DMS79 (cell line): ENCODE measurements at regions not wholly inside any gene's neighbourhood (a gene's known extent, or its start where the extent isn't known, plus 50 kb on each side); places are given as distances from the start of the nearest gene placed in this dataset.

Experiments
- DNase-seq: peaks from one replicate; lab custom pipeline; 2025; lab: John Stamatoyannopoulos, UW

DNA sequence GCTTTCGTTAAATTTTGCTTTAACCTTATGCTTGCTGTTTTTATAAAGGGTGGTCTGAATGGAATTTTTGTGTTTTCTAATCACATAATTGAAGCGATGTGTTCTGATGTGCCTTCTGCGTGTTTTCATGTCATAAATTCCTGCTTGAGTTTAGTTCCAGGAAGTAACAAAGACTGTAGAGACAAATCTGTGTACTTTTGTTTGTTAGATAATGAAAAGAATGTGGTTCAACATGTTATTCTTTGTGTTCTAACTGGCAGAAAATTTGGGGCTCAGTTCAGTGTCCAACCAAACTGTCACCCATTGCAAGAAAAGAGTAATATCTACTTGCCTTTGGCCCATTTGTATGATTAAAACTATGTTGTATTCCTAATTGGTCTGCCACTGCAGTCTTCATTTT lies 324.0 kb downstream of the DIPK2A start:
- DNase-seq: no peak

DNA sequence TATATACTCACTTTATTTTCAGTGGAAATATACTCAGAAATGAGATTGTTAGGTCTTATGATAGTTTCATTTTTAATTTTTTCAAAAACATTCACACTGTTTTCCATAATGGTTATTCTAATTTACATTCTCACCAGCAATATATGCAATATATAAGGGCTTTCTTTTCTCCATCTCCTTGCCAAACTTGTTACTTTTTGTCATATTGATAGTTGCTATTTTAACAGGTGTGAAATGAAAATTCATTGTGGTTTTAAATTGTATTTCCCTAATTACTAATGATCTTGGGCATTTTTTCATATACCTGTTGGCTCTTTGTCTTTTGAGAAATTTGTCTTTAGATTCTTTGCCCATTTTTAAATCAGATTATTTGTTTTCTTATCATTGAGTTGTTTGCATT lies 325.2 kb downstream of the DIPK2A start:
- DNase-seq: no peak

- DNase-seq: no peak
Measured at GRCh38 chr3:144301863-144302262, 330.2 kb downstream of the DIPK2A start.

DNA sequence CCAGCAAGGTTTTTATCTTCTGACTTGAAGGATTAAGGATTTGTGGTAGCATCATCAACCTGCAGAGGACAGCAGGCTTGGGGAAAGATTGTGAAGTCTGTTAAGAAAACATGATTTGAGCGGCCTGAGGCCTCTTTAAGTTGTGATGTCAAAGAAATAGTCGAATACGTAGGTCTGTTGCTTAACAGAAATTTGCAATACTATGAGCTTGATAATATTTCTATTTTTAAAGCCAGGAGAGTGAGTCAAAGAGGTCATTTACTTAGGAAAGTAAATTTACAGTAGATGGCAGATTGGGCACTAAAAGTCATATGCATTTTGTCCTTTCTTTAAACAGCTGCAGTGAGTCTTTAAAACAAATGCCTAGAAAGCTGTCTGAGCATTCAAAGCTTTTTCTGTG lies 336.3 kb downstream of the DIPK2A start:
- DNase-seq: no peak

GRCh38 chr3:144308396-144308795 lies 336.8 kb downstream of the DIPK2A start:
- DNase-seq: no peak

DNA sequence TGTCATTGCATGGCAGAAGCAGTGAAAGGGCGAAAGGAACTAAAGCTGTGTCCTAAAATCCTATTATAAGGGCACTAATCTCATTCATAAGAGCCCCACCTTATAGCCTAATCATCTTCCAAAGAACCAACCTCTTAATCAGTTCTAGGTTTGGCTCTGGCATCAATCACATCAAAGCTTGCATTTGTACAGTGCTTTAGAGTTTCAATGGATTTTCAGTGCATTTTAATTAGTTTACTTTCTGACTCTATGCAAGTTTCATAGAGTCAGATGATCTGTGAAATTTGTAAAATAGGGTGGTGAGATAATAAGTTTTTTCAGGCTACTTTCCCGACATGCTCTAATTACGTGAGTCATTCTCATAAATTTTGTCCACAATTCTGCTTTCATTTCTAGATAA lies 341.1 kb downstream of the DIPK2A start:
- DNase-seq: no peak

DNA sequence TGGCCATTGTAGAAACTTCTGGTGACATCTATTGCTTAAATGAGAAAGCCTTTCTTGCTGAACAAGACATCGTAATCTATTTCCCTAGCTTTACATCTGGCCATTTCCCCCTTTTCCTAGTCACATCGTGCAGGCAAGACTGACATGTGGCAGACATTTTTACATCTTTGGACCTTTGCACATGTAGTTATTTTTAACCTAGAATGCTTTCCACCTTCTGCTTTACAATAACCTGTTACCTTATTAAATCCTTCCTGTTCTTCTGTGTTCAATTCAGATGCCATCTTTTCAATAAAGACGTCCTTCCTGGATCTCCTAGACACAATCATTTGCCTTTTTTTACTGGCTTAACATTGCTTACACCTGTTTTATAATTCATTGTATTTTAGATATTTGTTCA lies 343.3 kb downstream of the DIPK2A start:
- no peak for DNase-seq

GRCh38 chr3:144317961-144318360 lies 346.3 kb downstream of the DIPK2A start:
- no peak for DNase-seq

DNA sequence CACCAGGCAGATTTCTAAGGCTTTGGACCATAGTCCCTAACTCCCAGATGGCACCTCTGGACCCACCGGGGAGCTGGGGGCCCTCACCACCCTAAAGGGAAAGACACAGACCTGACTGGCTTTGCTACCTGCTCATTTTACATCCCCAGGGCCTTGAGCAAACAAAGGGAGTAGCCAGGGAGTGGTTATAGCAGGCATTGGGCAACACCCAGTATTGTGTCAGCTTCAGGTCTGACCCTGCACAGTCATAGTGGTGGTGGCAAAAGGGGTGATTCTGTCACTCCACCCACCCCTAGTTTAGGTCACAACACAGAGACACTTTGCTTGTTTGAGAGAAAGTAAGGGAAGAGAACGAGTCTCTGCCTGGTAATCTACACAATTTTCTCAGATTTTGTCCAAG lies 352.5 kb downstream of the DIPK2A start:
- no peak for DNase-seq

DNA sequence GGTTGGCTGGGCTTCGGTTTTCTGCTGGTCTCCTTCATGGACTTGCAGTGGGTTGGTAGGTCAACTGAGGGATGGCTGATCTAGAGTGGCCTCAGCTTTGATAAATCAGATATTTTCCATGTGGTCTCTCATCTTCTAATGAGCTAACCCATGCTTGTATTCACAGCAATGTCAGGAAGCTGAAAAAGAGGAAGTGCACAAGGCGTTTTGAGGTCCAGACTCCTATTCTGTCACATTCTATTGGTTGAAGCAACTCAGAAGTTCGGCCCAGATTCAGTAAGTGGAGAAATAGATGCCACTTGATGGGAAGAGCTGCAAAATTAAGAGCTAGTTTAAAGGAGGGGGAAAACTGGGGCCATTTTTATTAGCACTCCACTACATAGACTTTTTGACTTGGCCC lies 361.2 kb downstream of the DIPK2A start:
- DNase-seq: no peak

GRCh38 chr3:144341471-144341870 lies 369.8 kb downstream of the DIPK2A start:
- DNase-seq: no peak

DNA sequence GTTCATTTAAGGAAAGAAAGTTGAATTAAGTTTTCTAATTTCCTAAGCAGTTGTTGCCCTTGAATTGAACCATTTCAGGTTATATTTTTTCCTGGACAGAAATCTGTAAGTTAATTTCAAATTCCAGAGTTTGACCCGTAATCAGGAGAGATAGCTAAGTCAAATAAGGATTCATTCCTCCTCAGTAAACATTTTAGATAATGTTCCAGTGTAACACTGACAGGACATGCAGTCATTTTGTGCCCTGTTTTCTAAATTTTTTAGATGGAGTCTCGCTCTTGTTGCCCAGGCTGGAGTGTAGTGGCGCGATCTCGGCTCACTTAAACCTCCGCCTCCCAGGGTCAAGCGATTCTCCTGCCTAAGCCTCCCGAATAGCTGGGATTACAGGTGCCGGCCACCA lies 371.7 kb downstream of the DIPK2A start:
- no peak for DNase-seq

DNA sequence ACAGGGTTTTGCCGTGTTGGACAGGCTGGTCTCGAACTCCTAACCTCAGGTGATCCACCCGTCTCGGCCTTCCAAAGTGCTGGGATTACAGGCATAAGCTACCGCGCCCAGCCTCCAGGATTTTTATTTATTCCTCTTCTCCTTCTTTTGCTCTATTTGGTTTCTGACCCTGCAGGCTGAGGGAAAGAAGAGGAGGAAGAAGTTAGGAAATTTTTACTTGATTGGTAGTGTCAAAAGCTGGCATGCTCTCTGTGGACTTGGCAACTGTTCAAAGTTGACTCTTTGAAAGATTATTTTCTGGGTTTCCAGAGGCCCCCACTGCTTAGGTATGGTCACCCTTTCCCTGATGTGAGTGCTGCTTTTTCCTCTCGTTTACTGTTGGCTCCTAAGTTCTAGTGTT lies 372.2 kb downstream of the DIPK2A start:
- no peak for DNase-seq

- no peak for DNase-seq
Measured at GRCh38 chr3:144344925-144345548, 373.4 kb downstream of the DIPK2A start.

GRCh38 chr3:144350125-144350524 lies 378.5 kb downstream of the DIPK2A start:
- DNase-seq: no peak

DNA sequence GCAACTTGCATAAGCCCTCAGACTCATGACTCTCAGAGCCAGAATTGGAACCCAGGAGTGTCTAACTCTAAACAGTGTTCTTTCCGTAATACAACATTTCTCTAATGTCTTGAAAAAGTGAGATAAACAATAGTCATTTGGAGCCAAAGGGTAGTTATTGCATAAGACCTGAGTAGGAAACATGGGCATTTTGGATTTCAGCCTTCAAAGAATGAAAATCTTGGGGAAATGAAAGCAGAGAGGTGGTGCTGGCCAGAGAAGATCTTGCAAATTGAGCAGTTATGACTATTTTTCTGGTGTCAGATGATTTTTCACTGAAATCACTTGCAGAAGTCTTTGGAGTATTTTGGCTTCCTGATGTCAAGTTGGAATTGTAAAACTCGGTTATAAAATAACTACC lies 379.4 kb downstream of the DIPK2A start:
- DNase-seq: no peak

DNA sequence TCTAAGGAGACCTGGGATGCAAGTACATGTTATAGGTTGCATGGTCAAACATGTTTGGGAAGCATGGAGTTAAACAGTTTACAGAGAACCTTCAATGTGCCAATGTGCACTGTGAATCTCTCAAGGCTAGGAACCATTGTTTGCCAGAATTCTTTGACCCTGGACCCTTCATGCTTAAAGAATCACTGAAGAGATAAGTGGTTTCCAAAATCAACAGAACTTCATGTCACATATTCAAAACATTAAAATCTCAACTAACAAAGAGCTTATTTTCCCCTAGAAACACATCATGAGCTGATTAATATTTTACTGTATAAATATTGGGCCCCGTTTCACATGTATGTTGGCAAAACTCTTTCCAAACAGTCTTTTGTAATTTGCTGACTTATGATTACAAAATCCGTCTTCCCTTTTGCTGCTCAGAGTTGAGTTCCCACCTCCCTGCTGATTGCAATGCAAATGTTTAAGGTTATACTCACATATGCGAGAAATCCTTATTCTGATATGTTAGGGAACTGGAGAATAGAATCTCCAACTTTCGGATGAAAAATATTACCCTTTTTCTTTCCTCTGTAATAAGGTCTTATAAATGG lies 380.2 kb downstream of the DIPK2A start:
- no peak for DNase-seq

DNA sequence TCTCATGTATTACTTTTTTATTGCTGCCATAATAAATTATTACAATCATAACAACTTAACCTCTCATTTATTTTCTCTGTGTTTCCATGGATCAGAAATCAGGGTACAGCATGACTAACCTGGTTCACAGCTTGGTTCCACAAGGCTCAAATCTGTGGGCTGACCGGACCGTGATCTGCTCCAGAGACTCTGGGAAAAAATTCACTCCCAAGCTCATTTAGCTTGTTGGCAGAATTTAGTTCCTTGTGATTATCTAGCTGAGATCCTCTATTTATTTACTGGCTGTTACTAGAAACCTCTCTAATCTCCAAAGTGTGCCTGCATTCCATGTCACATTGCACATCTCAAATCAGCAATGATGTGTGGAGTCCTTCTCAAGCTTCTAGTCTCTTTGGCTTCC lies 386.6 kb downstream of the DIPK2A start:
- no peak for DNase-seq

GRCh38 chr3:144361002-144361401 lies 389.4 kb downstream of the DIPK2A start:
- no peak for DNase-seq

DNA sequence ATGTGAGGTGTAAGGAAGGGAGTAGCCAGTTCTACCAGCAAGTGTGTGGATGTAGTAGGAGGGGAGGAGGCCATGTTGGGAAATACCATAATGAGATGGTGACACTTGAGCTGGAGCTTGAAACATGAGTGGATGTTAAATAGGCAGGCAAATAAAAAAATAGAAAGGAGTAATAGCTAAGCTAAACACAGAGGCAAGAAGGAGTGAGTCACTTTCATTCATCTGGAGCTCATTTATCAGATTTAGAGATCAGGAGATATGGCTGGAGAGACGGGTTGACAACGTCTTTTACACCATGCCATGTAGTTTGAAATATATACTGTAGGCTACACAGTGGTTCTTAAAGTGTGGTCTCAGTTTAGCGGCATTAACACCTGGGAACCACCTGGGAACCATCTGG lies 390.5 kb downstream of the DIPK2A start:
- DNase-seq: no peak

DNA sequence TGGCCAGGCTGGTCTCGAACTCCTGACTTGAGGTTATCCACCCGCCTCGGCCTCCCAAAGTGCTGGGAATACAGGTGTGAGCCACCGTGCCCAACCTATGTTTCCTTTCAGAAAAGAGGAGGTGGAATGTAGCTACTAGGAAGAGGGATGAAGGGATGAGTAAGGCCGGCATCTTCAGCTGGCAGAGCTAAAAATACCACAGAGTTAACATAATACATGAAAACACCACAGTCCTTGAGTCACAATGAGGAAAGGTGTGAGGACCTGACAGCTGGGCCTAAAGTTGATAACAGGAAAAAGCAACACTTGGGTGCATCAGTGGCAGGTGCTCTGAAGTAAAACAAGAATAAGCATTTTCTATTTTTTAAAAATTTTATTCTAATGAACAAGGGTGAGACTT lies 392.2 kb downstream of the DIPK2A start:
- no peak for DNase-seq

- DNase-seq: no peak
Measured at GRCh38 chr3:144364737-144365136, 393.1 kb downstream of the DIPK2A start.

GRCh38 chr3:144369129-144369879 lies 397.7 kb downstream of the DIPK2A start:
- no peak for DNase-seq

DNA sequence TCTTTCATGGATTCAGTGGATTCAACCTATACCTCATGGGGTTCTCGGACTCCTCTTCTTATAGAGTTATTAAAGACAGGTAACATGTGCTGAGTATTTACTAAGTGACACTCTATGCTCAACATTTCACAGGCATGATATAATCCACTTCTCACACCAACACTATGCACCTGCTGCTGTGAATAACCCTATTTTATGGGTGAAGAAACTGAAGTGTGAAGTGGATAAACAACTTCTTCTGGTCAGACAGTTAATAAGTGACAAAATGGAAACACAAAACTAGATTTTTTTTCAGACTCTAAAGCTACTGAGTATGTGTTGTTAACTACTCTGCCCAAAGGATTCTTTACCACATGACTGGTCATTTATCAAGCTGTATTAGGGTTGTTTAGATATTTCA lies 403.5 kb downstream of the DIPK2A start:
- DNase-seq: no peak
